SJCRH30 (cell line): ENCODE measurements at regions not wholly inside any gene's neighbourhood (a gene's known extent, or its start where the extent isn't known, plus 50 kb on each side); places are given as distances from the start of the nearest gene placed in this dataset.

Experiments
- DNase-seq, 2 experiments: peaks; one replicate each; pipeline ENCODE4 v3.0.0-alpha.2; 2015 to 2020
- H3K27ac ChIP-seq: fragments of 250-450 bp; sonication (Bioruptor Pico); 2 replicates; pipeline ENCODE4 v1.5.1; 2020; ENCODE audit warnings: mild to moderate bottlenecking, moderate library complexity
- H3K27me3 ChIP-seq: fragments of 250-450 bp; sonication (Bioruptor Pico); 2 replicates; pipeline ENCODE4 v1.5.1; 2020; ENCODE audit warnings: mild to moderate bottlenecking, moderate library complexity
- H3K36me3 ChIP-seq: fragments of 250-450 bp; sonication (Bioruptor Pico); 2 replicates; pipeline ENCODE4 v1.5.1; 2020; ENCODE audit warnings: mild to moderate bottlenecking, moderate library complexity
- H3K4me1 ChIP-seq: fragments of 250-450 bp; sonication (Bioruptor Pico); 2 replicates; pipeline ENCODE4 v1.5.1; 2020; ENCODE audit warnings: mild to moderate bottlenecking, moderate library complexity
- H3K4me3 ChIP-seq: fragments of 250-450 bp; sonication (Bioruptor Pico); 2 replicates; pipeline ENCODE4 v1.5.1; 2020; ENCODE audit warnings: mild to moderate bottlenecking, moderate library complexity
- H3K9me3 ChIP-seq: fragments of 250-450 bp; sonication (Bioruptor Pico); replicated peaks from 2 replicates; pipeline ENCODE4 v1.5.1; 2020; ENCODE audit warnings: mild to moderate bottlenecking, moderate library complexity

- no peaks in the 10 kb centered on the region for H3K27me3 ChIP-seq
- no peaks in the 10 kb centered on the region for H3K9me3 ChIP-seq
- H3K4me1 ChIP-seq: no peaks in the 10 kb centered on the region
- H3K27ac ChIP-seq: no peak overlapping the region
- DNase-seq: no peak
- no peaks in the 10 kb centered on the region for H3K36me3 ChIP-seq
- H3K4me3 ChIP-seq: no peak overlapping the region
Observed at GRCh38 chr10:78539247-78539766, 505.6 kb downstream of the RPS24 start.

GRCh38 chr10:78540355-78541076 lies 506.9 kb downstream of the RPS24 start:
- Histone ChIP-seq H3K4me3 (no peak overlapping the region), H3K9me3 (no peaks in the 10 kb centered on the region), H3K27ac (no peak overlapping the region), H3K4me1 (no peaks in the 10 kb centered on the region), H3K27me3 (no peaks in the 10 kb centered on the region), H3K36me3 (no peaks in the 10 kb centered on the region)
- DNase-seq: no peak

DNA sequence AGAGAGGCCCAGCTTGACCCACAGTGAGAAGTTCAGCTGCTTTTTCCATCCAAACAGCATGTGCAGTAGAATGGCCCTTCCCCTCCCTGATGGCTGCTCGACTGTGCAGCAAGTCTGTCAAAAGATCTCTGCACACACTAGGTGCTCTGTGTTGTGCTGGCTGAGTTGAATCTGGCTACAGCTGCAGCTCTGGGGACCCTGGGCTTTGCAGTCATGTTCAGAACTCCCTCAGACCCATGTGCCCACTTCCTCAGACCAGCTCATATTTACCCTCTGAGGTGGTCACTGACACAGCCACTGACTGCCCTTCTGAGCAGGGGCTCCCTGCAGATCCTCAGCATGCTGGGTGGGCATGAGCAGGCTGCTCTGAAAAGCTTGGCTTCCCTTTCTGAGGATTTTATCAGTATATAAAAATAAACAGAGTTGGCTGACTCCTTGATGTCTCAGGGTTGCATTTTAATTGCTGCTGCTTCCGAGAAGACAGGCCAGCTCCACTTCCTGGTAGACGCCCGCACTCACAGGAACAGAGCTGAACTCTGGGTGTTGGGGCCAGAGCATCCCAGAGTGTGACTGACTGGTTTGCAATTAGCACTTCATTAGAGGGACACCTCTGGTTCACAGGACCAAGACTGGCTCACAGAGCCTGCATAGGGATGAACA lies 507.9 kb downstream of the RPS24 start:
- H3K27ac ChIP-seq: no peak overlapping the region
- DNase-seq: no peak

GRCh38 chr10:78542141-78542489 lies 508.5 kb downstream of the RPS24 start:
- Histone ChIP-seq H3K9me3 (no peaks in the 10 kb centered on the region), H3K4me1 (no peaks in the 10 kb centered on the region), H3K36me3 (no peaks in the 10 kb centered on the region), H3K4me3 (no peak overlapping the region), H3K27ac (no peak overlapping the region), H3K27me3 (no peaks in the 10 kb centered on the region)
- DNase-seq: no peak

More for the DNA sequence above, 507.9 kb downstream of the RPS24 start:
- Histone ChIP-seq H3K27me3 (no peaks in the 10 kb centered on the region), H3K4me3 (no peak overlapping the region), H3K36me3 (no peaks in the 10 kb centered on the region), H3K9me3 (no peaks in the 10 kb centered on the region), H3K4me1 (no peaks in the 10 kb centered on the region)

GRCh38 chr10:78542521-78542920 lies 508.9 kb downstream of the RPS24 start:
- Histone ChIP-seq H3K4me1 (no peaks in the 10 kb centered on the region), H3K36me3 (no peaks in the 10 kb centered on the region), H3K27ac (no peak overlapping the region), H3K9me3 (no peaks in the 10 kb centered on the region), H3K4me3 (no peak overlapping the region), H3K27me3 (no peaks in the 10 kb centered on the region)
- no peak for DNase-seq

DNA sequence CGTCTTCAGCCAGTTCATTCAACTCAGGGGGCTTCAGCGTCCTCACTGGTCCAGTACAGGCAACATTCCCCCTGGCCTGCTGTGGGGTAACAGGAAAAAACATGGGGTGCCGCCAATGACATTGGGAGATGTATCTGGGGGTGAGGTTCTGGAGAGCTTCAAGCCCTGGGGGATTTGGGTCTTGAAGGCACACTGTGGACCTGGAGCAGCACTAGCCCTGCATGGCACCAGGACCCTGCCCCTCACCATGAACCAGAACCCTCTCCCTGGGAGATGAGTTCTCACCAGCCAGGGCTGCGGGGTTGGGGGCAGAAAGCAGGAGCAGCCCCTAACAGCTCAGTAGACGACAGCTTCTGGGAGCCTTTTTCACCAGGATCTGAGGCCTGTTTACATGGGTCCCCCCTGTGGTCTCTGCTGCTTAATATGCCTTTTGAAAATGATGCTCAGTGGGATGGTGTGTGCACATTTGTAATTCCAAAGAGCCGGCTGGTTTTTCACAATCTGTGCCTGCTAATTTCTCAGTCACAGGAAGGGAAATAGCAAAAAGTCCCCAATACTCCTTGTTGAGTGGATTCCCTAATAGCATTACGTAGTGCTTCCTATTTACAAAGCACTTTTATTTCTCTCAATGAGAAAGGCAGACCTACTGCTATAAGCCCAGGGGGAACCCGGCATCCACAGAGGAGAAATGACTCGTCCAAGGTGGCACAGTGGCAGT lies 509.5 kb downstream of the RPS24 start:
- Histone ChIP-seq H3K27ac (no peak overlapping the region), H3K27me3 (no peaks in the 10 kb centered on the region), H3K9me3 (no peaks in the 10 kb centered on the region), H3K4me3 (no peak overlapping the region), H3K4me1 (no peaks in the 10 kb centered on the region), H3K36me3 (no peaks in the 10 kb centered on the region)
- DNase-seq: no peak

DNA sequence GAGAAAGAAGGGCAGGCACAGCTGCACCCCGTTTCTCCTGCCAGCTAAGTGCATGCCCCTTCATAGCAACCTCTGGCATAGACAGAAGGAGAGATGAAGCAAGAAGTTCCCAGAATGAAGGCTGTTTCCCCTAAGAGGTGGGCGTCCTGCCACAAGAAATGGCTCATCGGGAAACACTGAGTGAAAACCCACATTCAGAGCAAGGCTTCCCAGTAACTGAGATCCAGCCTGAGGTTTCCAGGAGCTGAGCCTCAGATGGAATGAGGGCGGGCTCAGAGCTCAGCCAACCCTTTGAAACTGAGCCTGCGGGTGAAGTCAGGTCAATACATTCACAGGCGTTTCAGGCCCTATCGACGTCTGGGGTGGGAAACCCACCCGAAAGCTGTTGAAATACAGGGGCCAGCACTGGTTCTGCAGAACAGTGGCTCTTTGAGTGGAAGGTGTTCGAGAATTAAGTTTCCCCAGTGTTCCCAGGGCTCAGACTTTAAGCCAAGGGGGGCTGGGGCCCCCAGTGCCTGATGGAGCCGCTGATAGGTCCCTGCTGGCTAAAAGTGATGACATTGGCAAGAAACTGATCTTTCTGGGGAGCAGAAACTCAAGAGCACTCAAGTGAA lies 510.2 kb downstream of the RPS24 start:
- no peaks in the 10 kb centered on the region for H3K27me3 ChIP-seq
- no peaks in the 10 kb centered on the region for H3K4me1 ChIP-seq
- no peak for DNase-seq
- H3K4me3 ChIP-seq: no peak overlapping the region
- H3K36me3 ChIP-seq: no peaks in the 10 kb centered on the region
- no peaks in the 10 kb centered on the region for H3K9me3 ChIP-seq
- no peak overlapping the region for H3K27ac ChIP-seq

DNA sequence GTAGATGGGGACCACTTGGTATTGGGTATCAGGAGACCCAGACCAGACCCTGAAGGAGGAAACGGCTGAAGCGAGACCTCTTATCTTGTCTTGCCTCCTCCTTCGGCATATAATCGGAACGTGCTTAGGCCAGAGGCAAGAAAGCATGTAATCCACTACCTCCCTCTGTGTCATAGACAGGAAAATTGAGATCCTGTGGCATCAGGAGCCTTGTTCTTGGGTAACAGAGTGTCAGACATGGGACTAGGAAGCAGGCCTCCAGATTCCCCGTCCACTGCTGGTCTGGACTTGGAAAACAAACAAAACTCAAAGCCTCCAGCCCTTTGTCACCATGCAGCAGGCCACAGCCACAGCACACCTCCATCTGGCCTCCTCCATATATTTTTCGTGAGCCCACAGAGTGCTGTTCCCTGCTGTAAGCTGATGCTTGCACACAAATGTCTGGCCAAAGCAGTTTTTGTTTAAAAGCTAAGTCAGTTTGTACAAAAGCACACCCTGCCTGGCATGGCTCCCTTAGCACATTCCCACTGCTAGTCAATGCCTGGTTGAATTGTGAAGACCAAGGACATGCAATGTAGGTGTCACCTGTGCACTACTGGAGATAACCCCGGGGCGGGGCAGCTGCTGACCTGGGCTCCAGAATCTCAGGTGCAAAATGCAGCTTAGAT lies 510.9 kb downstream of the RPS24 start:
- Histone ChIP-seq H3K36me3 (no peaks in the 10 kb centered on the region), H3K27ac (no peak overlapping the region)
- no peak for DNase-seq

GRCh38 chr10:78545756-78546155 lies 512.1 kb downstream of the RPS24 start:
- no peak overlapping the region for H3K4me3 ChIP-seq
- H3K9me3 ChIP-seq: no peaks in the 10 kb centered on the region
- no peaks in the 10 kb centered on the region for H3K27me3 ChIP-seq
- DNase-seq: no peak
- H3K27ac ChIP-seq: no peak overlapping the region
- no peaks in the 10 kb centered on the region for H3K36me3 ChIP-seq
- no peaks in the 10 kb centered on the region for H3K4me1 ChIP-seq

More for the DNA sequence above, 510.9 kb downstream of the RPS24 start:
- no peaks in the 10 kb centered on the region for H3K4me1 ChIP-seq
- H3K9me3 ChIP-seq: no peaks in the 10 kb centered on the region
- H3K4me3 ChIP-seq: no peak overlapping the region
- H3K27me3 ChIP-seq: no peaks in the 10 kb centered on the region

GRCh38 chr10:78547397-78547796 lies 513.7 kb downstream of the RPS24 start:
- Histone ChIP-seq H3K27ac (no peak overlapping the region), H3K36me3 (no peaks in the 10 kb centered on the region), H3K4me1 (no peaks in the 10 kb centered on the region), H3K4me3 (no peak overlapping the region), H3K27me3 (no peaks in the 10 kb centered on the region), H3K9me3 (no peaks in the 10 kb centered on the region)
- DNase-seq: no peak

DNA sequence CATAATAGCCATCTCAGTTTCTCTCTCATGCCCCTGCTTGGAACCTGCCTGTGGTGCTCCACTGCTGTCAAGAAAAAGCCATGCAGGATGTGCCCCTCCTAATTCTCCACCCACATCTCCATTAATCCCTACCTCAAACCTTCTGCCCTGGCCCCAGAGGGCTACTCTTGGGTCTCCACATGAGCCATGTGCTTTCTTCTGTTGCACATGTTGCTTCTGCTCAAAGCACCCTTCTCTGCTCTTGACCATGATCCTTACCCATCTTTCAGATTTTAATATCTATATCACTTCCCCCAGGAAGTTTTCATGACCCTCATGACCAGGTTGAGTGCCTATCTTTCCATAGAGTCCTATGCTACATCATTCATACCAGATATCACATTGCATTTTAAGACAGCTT lies 514.2 kb downstream of the RPS24 start:
- Histone ChIP-seq H3K27me3 (no peaks in the 10 kb centered on the region), H3K36me3 (no peaks in the 10 kb centered on the region), H3K27ac (no peak overlapping the region), H3K4me3 (no peak overlapping the region), H3K9me3 (no peaks in the 10 kb centered on the region), H3K4me1 (no peaks in the 10 kb centered on the region)
- no peak for DNase-seq

- no peaks in the 10 kb centered on the region for H3K4me1 ChIP-seq
- DNase-seq: no peak
- H3K27me3 ChIP-seq: no peaks in the 10 kb centered on the region
- no peaks in the 10 kb centered on the region for H3K9me3 ChIP-seq
- H3K27ac ChIP-seq: no peak overlapping the region
- H3K4me3 ChIP-seq: no peak overlapping the region
- no peaks in the 10 kb centered on the region for H3K36me3 ChIP-seq
Observed at GRCh38 chr10:78548369-78548768, 514.7 kb downstream of the RPS24 start.

- DNase-seq: no peak
- Histone ChIP-seq H3K36me3 (no peaks in the 10 kb centered on the region), H3K4me3 (no peak overlapping the region), H3K4me1 (no peaks in the 10 kb centered on the region), H3K9me3 (no peaks in the 10 kb centered on the region), H3K27ac (no peak overlapping the region), H3K27me3 (no peaks in the 10 kb centered on the region)
Observed at GRCh38 chr10:78549140-78549935, 515.7 kb downstream of the RPS24 start.

- no peak overlapping the region for H3K27ac ChIP-seq
- H3K27me3 ChIP-seq: no peaks in the 10 kb centered on the region
- H3K4me3 ChIP-seq: no peak overlapping the region
- H3K4me1 ChIP-seq: no peaks in the 10 kb centered on the region
- no peaks in the 10 kb centered on the region for H3K9me3 ChIP-seq
- no peak for DNase-seq
- no peaks in the 10 kb centered on the region for H3K36me3 ChIP-seq
Observed at GRCh38 chr10:78550090-78550489, 516.4 kb downstream of the RPS24 start.
